ENCODE measurements at regions not wholly inside any gene's neighbourhood (a gene's known extent, or its start where the extent isn't known, plus 50 kb on each side); places are given as distances from the start of the nearest gene placed in this dataset.
"Not testable (repeated sequence)": the region's sequence is repeated elsewhere in the genome, so short reads cannot be mapped to it uniquely, and the experiment has no call there.

DNA sequence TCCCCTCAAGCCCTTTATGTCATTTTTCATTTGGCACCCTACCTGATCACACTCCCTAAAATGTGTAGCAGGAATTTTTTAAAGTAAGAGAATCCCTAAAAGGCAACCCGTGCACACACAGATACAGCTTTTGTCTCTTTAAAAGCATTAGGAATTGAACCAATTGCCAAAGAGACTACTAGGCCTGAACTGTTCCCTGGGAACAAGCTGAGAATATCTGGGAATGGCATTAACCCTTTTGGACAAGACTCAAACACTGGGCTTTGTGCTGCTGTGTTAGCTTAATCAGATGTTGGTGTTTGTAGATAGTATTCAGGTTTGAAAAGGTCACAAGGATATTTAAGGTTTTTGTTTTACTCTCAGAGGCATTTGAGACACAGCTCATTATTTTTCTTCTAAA lies 414.4 kb upstream of the PDZRN3 start:
- DNase-seq: no peak

DNA sequence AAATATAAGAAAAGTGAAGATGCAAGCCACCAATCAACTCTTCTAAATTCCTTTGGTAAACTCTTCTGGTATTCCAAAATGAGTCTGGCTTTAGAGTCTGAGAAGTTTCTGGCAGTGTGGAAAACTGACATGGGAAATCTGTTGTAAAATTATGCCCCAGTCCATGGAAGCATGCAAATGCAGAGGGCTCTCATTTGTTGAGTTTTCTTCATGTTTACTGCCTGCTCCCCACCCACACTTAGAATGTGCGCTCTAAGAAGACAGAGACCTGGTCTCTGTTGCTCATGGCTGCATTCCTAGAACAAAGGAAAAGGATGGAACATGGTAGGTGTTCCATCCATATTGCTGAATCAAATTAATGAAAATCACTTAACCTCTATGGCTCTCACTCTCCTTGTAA lies 411.8 kb upstream of the PDZRN3 start:
- no peak for DNase-seq

DNA sequence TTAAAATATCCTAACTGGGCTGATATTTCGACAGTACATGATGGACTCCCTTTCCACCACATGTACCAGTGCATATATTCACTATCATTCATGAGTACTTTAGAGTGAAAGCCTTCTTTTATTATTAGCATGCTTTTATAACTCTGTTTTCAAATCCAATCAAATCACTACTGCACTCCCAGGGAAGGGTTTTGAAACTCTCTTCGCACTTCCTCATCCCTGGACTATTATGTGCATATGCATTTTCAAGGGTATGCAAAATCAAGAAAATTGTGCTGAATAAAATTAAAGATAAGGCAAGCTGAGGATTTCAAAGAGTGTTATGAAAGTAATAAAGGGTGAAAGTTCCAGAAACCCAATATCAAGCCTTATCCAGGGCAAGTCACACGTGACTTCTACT lies 411.4 kb upstream of the PDZRN3 start:
- no peak for DNase-seq

DNA sequence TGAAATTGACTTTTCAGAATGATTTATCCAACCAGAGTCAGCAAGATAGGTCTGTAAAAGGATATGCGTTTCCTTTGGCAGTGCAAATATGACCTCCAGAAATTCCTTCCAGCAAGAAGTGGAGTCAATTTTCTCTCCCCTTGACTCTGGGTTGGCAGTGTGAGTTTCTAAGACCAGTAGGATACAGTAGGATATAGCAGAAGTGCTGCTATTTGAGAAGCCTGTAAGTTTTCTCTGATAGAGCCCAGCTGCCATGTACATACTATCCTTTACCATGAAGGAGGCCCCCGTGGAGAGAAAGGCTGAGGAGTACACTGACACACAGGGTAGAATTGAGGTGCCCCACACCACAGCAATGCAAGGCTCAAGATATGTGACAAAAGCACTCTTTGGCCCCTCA lies 409.1 kb upstream of the PDZRN3 start:
- DNase-seq: no peak

DNA sequence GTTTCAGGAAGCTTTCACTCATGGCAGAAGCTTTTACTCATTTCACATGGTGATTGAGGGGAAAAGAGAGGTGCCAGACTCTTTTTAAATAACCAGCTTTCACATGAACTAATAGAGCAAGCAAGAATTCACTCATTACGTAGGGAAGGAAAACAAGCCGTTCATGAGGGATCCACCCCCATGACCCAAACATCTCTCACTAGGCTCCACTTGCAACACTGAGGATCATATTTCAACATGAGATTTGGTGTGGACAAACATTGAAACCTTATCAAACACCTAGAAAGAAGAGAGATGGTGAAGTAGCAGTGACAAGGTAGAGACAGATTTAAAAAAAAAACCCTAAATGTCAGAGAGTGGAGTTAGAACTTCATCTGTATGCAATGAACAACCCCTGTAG lies 408.6 kb upstream of the PDZRN3 start:
- no peak for DNase-seq

DNA sequence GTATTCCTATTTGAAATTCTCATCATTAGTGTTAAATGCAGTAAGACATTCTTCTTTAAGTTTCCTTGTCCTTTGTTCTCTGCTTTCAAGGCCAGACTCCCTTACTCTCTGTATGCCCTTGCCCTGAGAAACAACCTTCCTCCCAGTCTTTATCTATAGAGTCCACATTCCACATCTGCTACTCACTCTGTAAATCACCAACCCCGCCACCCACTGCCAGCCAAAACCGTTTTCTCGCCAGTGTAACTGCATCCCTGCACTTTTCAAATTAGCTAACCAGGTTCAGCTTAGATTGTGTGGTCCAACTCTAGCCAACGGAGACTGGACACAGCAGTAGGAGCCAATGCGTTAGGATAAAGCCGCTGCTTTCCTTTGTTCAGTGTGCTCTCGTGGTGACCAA lies 402.4 kb upstream of the PDZRN3 start:
- DNase-seq: no peak

DNA sequence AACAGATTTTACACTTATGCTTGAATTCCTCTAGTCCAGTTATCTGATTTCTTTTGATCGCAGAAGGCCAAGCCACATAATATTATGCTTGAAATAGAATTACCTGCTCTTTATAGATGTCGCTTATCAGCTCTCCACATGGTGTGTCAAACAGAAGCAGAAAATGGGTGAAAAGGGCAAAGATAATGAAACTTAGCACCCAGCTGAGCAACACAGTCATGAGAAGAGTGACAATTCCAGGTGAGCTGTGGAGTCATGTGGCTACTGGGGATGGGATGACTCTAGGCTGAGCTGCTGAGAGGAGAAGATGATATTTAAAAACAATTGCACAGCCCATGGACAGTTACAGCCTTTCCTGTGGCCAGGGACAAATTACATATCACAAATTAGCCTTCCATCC lies 398.7 kb upstream of the PDZRN3 start:
- DNase-seq: no peak

DNA sequence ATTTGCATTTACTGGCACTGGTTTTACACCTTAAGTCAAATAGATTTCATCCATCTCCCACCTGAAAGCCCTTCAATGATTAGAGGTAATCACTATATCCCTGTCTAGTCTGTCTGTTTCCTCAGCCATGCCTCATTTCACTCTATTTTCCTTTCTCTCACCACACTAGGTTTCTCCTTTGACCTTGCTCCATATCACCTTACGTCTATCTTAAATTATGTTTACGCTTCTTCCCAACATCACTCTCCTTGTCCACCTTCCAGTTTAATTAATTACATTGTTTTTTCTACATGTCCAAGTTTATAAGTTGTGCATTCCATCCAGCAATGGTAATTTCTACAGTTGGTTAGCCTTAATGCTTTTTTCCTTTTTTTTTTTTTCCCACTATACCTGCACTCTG lies 396.7 kb upstream of the PDZRN3 start:
- DNase-seq: no peak

DNA sequence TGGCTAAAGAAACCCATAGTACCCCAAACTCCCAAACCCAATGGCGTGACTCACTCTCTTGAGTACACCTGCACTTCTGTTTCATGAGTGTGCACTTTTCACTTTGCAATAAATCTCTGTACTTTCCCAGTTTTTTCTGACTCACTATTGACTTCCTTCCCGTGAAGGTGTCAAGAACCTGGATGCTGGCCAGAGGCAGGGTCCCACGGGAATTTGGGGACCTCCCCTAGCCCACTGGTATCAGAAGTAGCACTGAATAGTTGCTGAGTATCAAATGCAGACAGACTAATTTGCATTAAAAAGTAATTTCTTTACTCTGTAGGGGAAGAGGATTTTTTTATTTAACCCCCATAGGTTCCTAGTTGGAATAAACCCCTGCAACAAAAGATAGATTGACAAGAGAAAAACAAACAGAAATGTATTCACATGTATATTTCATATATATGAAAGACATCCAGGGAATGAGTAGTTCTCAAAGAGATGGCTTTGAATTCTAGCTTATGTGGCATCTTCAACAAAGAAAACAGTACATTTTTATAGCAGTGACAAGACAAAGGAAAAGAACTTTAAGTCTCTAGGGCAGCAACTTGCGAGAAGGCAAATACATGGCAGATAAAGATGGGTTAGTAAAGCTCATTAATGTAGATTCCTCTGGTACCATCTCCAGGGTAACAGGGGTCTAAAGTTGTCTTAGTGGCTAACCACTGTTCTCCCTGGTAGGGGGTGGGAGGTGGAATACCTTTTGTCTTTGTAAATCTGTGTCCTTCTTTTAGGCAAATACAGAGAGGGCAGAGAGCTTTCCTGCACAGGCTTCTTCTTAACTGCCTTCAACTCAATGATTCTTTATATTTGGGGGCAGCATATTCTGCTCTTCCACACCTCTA lies 385.5 kb upstream of the PDZRN3 start:
- no peak for DNase-seq

DNA sequence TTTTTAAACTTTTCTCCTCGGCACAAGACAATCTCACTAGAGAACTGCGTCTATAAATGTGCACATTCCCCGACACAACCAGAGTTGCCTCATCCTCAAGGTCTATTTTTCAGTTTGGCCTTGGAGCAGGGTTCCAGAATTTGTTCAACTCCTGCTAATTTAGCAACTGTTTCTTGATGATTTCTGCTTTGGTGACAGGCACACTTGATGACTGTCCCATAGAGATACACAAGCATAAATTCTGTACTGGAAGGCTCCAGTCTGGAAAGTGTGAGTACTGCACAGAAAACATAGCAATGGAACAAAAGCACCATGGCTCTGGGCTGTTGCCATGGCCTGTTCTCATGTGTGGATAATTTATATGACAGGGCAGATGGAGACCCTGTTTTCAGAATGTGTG lies 379.6 kb upstream of the PDZRN3 start:
- no peak for DNase-seq

DNA sequence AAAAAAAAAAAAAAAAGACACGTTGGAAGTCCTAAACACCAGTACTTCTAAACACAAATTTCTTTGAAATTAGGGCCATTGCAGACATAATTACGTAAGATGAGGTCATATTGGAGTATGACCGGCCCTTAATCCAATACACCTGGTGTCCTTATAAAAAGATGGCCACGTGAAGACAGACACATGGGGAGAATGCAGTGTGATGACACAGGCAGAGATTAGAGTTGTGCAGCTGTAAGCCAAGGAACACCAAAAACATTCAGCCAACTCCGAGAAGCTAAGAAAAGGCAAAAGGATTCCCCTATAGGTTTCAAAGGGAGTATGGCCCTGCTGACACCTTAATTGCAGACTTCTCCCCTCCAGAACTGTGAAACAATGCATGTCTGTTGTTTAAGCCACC lies 379.0 kb upstream of the PDZRN3 start:
- no peak for DNase-seq

DNA sequence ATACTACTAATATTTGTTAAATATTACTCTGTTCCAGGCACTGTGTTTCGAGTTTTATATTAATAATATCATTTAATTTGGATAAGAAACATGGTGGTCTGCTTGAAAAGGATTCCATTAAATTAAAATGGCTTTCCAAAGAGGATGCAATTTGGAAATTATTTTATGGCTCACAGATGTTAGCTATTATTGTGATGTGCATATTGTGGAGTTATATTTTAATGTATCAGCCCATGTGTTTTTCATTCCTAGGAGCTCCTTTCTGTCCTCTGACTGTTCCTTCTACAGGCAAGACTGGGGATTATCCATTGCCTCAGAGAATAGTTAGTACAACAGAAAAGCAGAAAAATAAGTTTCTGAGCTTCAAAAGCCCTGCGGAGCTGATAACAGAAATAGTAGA lies 376.7 kb upstream of the PDZRN3 start:
- DNase-seq: no peak

DNA sequence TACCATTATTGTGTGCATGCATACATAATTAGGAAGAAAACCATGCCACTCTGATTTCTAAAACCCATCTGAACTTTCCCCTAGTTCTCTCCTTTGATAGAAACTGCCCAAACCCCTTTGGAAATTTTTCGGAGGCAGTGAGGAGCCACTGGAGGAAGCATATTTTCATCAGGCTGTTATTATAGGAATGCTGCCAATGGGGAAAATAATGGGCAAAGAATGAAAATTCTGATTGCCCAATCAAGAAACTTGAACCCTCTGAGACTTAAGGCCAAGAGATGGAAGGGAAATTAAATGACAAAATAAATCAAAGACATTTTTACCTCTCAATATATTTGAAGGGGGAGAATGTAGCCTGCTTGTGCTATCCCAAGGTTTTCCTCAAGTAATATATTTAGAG lies 376.0 kb upstream of the PDZRN3 start:
- DNase-seq: no peak

DNA sequence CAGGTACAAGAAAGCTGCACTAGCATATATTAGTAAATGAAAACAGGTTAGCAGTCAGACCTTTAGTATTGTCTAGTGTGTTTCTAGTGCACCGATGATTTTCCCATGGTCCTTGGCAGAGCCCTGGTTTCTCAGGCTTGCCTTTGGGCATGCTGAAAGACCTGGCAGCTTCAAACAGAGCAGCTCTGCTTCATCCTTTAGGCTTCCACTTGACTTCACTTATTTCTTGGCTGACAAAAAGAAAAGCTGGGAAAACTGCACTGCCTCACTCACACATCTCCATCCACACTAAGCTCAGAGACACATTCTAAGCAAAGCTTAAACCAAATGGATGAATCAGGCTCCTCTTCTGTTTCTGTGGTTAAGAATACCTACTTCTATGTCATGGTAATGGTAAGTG lies 374.8 kb upstream of the PDZRN3 start:
- no peak for DNase-seq

DNA sequence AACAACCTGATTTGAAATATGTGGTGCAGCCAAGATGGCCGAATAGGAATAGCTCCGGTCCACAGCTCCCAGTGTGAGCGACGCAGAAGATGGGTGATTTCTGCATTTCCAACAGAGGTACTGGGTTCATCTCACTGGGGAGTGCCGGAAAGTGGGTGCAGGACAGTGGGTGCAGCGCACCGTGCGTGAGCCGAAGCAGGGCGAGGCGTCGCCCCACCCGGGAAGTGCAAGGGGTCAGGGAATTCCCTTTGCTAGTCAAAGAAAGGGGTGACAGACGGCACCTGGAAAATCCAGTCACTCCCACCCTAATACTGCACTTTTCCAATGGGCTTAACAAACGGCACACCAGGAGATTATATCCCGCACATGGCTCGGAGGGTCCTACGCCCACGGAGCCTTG lies 365.9 kb upstream of the PDZRN3 start:
- DNase-seq: not testable (repeated sequence)

DNA sequence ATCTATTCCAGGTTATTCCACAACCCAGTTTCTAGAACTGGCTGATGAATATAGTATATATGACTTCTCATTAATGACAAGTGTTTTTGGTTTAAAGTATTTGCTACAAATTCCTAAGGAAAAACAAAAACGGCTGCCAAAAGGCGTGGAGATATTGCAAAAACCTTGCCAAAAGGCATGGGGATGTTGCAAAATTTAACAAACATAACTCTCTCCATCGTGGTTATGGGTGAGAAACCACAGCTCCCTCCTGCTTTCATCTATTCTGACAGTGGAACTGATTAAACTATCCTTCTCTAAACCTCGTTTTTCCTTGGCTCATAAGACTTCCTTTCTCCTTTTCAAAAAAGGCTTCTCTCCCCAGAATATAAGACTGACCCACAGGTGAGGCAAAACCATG lies 342.0 kb upstream of the PDZRN3 start:
- DNase-seq: no peak

DNA sequence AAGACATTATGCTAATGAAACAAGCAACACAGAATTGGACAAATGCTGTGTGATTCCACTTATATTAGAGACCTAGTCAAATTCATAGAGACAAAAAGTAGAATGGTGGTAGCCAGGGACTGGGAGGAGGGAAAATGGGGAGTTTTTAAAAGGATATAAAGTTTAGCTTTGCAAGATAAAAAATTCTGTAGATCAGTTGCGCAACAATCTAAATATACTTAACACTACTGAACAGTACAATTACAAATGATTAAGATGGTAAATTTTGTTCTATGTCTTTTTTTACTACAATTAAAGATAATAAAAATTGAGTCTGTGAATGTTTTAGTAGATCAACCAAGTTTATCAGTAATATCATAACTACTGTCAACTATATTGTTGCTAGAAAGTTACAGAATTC lies 340.1 kb upstream of the PDZRN3 start:
- no peak for DNase-seq

DNA sequence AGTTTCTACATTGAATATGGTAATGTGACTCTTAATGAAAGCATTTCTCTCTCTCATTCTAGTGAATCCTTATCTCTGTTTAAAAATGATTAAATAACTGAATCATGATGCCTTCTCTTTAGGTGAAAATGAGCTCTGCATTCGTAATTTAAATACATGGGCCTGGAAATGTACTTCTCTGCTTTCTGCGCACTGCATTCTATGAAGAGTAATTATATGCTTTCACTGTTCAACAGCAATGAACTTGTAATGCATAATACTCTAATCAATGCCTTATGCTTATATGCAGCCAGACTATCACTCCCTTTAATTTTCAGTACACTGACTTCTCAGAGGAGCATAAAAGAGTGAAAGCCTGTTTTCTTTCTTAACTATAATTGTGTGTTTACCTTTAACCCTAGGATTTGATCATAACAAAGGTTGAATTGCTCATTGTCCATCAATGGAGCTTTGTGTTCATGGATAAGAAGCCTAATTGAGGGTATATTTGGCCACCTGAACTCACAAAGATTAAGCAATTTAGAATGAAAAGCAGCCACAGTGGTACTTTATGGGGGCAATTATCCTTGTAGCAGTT lies 330.8 kb upstream of the PDZRN3 start:
- no peak for DNase-seq

DNA sequence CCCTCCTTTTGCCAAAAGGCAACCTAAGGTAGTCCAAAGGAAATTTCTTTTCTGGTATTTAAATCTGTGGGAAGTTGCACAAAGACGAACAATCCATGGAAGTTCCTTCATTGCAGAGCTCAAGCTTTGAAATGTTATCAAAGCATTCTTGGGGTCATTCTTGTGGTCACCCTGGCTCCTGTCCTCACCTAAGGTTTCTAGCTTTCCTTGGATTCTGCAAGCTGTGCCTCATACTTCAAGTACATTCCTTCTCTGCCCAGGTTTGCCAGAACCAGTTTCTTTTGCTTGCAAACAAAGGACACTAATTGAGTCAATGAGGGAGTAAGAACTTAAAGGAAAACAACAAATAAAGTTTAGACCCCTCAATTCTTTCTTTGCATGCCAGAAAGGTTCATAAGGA lies 329.8 kb upstream of the PDZRN3 start:
- no peak for DNase-seq

DNA sequence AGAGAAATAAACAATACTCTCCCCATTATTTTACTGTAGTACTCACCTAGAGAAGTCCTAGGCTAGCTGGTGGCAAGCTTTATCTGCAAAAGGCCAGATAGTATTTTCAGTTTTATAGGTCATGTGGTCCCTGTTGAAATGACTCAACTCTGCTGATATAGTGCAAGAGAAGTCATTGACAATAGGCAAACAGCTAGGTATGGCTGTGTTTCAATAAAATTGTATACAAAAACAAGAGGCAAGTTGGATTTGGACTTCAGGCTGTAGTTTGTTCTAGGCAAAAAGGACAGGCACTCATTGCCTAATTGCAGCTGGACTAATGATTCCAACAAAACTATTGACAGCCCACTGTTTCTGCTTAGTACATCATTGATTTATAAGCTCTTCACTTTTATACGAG lies 328.0 kb upstream of the PDZRN3 start:
- DNase-seq: no peak

DNA sequence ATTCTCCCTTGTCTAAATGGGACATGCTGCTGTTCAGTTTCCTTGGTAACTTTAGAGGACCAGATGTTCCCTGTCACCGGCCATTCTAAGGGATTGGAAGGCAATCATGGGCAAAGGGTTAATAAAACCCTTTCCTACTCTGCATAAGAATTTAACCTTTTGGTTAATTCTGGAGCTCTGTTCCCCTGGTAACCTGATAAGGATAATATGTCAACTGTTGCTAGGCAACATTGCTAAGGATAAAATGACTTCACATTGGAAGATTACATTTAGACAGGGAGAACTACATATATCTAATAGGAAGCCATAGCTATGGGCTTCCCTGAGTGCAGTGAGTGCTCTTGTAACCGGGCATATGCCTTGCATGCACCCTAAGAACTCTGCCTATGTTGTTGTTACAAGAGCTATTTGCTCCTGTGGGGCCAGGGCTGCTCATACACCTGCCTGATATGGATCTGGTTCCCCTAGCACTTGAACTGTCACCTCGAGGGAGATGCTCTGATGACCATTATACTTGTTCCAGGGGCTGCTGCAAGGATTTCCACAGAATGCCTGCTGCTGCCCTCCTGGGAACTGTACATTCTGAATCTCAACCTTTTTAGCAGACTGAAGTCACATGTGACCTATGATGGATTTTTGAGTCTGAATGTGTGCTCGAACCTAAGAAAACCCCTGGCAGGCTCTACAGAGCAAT lies 326.3 kb upstream of the PDZRN3 start:
- DNase-seq: no peak

DNA sequence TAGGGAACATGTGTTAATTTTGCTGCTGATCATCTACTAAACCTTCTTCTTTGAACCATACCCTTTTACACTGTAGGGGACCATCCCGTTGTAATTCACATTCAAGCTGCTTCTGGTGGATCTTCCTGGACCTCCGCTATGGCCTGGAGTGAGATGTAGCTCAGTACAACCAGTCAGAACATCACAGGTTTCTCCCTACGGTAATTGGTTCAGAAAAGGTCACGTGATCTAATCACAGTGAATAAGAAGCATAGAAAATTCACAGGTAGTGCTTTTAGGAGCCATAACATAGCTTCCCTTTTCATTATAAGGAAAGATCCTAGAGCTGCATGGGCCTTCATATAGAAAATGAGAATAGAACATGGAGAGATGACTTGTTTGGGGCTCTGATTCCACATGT lies 320.8 kb upstream of the PDZRN3 start:
- DNase-seq: no peak

DNA sequence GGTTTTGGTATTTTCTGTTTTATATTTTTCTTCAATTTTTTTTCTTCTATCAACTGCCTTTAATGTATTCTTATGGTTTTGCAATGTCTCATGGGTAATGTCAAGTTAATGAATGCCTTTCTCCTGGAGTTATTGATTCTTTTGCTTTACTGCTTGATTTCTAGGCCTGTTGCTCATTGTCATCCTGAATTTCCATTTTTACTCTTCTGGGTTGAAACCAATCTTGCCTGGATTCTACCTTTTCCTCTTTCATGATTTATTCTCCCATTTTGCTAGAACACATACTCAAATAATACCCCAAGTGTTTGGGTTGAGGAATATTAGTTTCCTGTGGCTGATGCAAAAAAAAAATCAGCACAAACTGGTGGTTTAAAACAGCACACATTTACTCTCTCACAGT lies 315.2 kb upstream of the PDZRN3 start:
- no peak for DNase-seq

DNA sequence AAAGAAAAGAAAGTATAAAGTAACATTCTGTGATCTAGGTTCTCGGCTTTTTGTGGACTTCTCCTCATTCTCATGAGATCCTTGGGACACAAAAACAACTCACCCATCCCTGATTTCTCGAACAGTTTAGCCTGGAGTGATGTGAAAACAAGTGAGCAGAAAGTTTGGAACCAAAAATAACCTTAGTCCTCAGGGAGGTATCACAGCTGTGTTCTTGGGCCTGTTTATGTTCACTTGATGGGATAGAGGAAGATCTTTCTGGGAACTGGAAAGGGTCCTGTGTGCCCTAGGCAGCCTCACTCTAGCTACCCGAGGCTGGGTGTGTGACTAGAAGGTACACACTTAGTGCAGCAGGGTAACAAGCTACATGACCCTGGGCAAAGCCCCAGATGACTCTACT lies 308.8 kb upstream of the PDZRN3 start:
- no peak for DNase-seq

Data from cerebellar nuclear complex (tissue), 1 donor.